Heart right ventricle (tissue), 16 donors: ENCODE measurements at regions not wholly inside any gene's neighbourhood (a gene's known extent, or its start where the extent isn't known, plus 50 kb on each side); places are given as distances from the start of the nearest gene placed in this dataset.

Source experiments
- ATAC-seq, 8 donors: fragments of 200-7000 bp; cut with Tn5 transposase; one replicate each; pipeline ENCODE4 v1.9.1; 2020; ENCODE audit warnings: mild to moderate bottlenecking in 8 of 8, moderate library complexity in 8 of 8, moderate number of reproducible peaks in 1 of 8
- DNase-seq, 2 donors: peaks; one replicate each; pipeline ENCODE4 v3.0.0-alpha.2; 2020
- H3K27ac ChIP-seq, 10 donors: fragments of 200-600 bp; sonication (generic) in 2 of 10; one replicate each; pipeline versions ENCODE4 v1.5.0 to v1.8.0; 2020 to 2022; ENCODE audit warnings: mild to moderate bottlenecking in 3 of 10
- H3K27me3 ChIP-seq, 7 donors: fragments of 200-600 bp; one replicate each; pipeline ENCODE4 v1.8.0; 2021 to 2022; ENCODE audit warnings: mild to moderate bottlenecking in 2 of 7
- H3K36me3 ChIP-seq, 9 donors: fragments of 200-600 bp; sonication (generic) in 1 of 9; one replicate each; pipeline versions ENCODE4 v1.5.0 to v1.8.0; 2020 to 2022; ENCODE audit warnings: mild to moderate bottlenecking in 2 of 9
- H3K4me1 ChIP-seq, 9 donors: fragments of 200-600 bp; sonication (generic) in 1 of 9; one replicate each; pipeline versions ENCODE4 v1.5.0 to v1.8.0; 2020 to 2022; ENCODE audit warnings: mild to moderate bottlenecking in 4 of 9
- H3K4me3 ChIP-seq, 10 donors: fragments of 200-600 bp; sonication (generic) in 2 of 10; one replicate each; pipeline versions ENCODE4 v1.5.0 to v1.8.0; 2020 to 2022; ENCODE audit warnings: mild to moderate bottlenecking in 7 of 10, moderate library complexity in 2 of 10
- H3K9me3 ChIP-seq, 11 donors: fragments of 200-600 bp in 10 of 11; sonication (generic) in 2 of 11; one replicate each; pipeline versions ENCODE4 v1.5.0 to v1.8.0; 2013 to 2022; ENCODE audit warnings: mild to moderate bottlenecking in 2 of 11, control low read depth in 1 of 11, moderate library complexity in 1 of 11
- WGBS, 2 donors: extraction: QIAGEN DNeasy Blood & Tissue Kit; methylation state at CpG; one replicate each; pipeline ENCODE4 v1.1.7; 2013; ENCODE audit warnings: inconsistent platforms in 1 of 2; 5-methylcytosine and 5-hydroxymethylcytosine counted together
- intact Hi-C, 10 donors: fragments of 100-400 bp; cut with DNase I; formaldehyde crosslinking; loops; one replicate each; pipeline versions ENCODE4 v1.11.1 to v1.14.2; 2022
- TF ChIP-seq, protein P1 (sequence below), 9 donors: fragments of 200-600 bp; sonication (generic) in 2 of 9; IDR thresholded peaks; one replicate each; pipeline versions ENCODE4 v1.5.0 to v1.8.0; 2021 to 2022; ENCODE audit warnings: antibody characterized with exemption in 9 of 9, mild to moderate bottlenecking in 5 of 9, moderate library complexity in 1 of 9
- donor health status: Arrhythmogenic right ventricular cardiomyopathy.
- donor health status: ischemic (EF 13 %, LVEDD 7.1; RV severe dilation, severe dysfunction).
- donor health status: healthy with polysubstance abuse.
- donor health status: DM: no; HTN: yes; CAD: no.
- donor health status: DM: no; HTN: no; CAD: no.
- donor health status: ischemic (EF 25% LVEDD 6.9; RV normal size, moderate dysfunction).
- donor health status: ischemic (EF 25% LVEDD 5.7; RV mildly dilated, moderate dysfunction).
- donor health status: healthy.
- donor health status: DM: yes; HTN: yes; CAD: no.
- donor health status: Ischemic cardiomyopathy.
- donor health status: ischemic (EF 35%, LVEDD 5.7; RV mildly dilated, moderate dysfunction).
- donor health status: nonischemic (EF 11% LVEDD 7.7; RV severe dilation, severe dysfunction).
- donor health status: DM: yes; HTN: yes; CAD: no.
- donor health status: PGD.
- donor health status: ischemic (EF 29% LVEDD 5.4; RV normal size, mild dysfunction).
- donor health status: nonischemic (EF 23%, LVEDD 6.1; RV moderate dilation, normal function).

- WGBS, 2 donors, result 64 to 65% methylated on average over 4 of the region's 4 CpGs
- no peaks in the 10 kb centered on the region for H3K36me3 ChIP-seq
- TF ChIP-seq, protein P1, sequence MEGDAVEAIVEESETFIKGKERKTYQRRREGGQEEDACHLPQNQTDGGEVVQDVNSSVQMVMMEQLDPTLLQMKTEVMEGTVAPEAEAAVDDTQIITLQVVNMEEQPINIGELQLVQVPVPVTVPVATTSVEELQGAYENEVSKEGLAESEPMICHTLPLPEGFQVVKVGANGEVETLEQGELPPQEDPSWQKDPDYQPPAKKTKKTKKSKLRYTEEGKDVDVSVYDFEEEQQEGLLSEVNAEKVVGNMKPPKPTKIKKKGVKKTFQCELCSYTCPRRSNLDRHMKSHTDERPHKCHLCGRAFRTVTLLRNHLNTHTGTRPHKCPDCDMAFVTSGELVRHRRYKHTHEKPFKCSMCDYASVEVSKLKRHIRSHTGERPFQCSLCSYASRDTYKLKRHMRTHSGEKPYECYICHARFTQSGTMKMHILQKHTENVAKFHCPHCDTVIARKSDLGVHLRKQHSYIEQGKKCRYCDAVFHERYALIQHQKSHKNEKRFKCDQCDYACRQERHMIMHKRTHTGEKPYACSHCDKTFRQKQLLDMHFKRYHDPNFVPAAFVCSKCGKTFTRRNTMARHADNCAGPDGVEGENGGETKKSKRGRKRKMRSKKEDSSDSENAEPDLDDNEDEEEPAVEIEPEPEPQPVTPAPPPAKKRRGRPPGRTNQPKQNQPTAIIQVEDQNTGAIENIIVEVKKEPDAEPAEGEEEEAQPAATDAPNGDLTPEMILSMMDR (IDR thresholded peaks at IDR 0.05), result no peak
- H3K4me1 ChIP-seq, result no peaks in the 10 kb centered on the region
- H3K4me3 ChIP-seq, result no peak overlapping the region
- ATAC-seq, result no peak
- no peak overlapping the region for H3K27ac ChIP-seq
- no peaks in the 10 kb centered on the region for H3K27me3 ChIP-seq
- no peak for DNase-seq
- intact Hi-C loops, result no loop called here
- H3K9me3 ChIP-seq, result peaks cover 0 to 13% (median 0%) of the 10 kb centered on the region in 11 donors
These were observed 737.2 kb downstream of the CDH11 start for GRCh38 chr16:64384636-64385035.

DNA sequence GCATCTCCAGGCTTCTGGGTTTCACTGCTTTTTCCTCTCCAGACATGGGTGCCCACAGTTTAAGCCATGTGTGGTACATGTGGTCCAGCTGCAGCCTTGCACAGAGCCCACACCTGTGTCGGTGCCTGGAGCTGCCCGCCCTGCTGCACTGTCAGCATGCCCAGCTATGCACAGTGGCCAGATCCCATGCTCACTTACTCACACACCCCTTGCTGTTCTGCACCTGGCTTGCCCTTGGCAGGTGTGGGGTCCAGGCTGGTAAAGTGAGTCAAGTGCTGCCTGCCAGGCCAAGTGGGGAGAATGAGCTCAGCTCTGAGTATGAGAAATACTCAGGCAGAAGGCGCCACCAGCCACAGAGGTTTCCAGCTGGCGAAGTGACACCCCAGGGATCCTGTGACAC is 739.9 kb downstream of the CDH11 start:
- WGBS, 2 donors, result 91 to 95% methylated on average over 4 of the region's 4 CpGs
- TF ChIP-seq, protein P1 (IDR thresholded peaks at IDR 0.05), result no peak
- Histone ChIP-seq H3K27me3 (no peaks in the 10 kb centered on the region), H3K4me1 (no peaks in the 10 kb centered on the region), H3K4me3 (no peak overlapping the region), H3K9me3 (peaks cover 0 to 13% (median 0%) of the 10 kb centered on the region in 11 donors), H3K36me3 (no peaks in the 10 kb centered on the region), H3K27ac (no peak overlapping the region)
- intact Hi-C loops, result no loop called here
- ATAC-seq (no peak), DNase-seq (no peak)

DNA sequence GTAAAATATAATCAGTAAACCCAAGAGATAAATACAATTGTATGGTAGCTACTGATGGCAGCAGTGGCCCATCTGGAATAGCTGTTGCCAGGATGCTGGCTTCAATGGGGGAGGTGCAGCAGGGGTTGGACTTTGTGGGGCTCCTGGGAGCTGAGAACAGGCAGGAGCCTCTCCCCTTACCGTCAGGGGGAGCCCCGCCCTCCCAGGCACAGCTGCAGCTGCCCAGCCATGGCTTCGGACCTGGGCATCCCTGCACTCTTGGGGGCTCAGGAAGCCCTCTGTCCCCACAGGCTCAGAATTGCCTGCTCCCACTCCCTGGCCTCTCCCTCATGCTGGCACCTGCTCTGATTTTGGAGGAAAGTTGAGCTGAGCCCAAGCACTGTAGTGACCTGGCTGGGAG is 741.1 kb downstream of the CDH11 start:
- H3K9me3 ChIP-seq, result peaks cover 0 to 16% (median 0%) of the 10 kb centered on the region in 11 donors
- no peak for DNase-seq
- no peak overlapping the region for H3K27ac ChIP-seq
- no peaks in the 10 kb centered on the region for H3K4me1 ChIP-seq
- H3K36me3 ChIP-seq, result no peaks in the 10 kb centered on the region
- intact Hi-C loops, result no loop called here
- WGBS, 2 donors, result 69 to 82% methylated on average over 3 of the region's 3 CpGs
- ATAC-seq, result no peak
- TF ChIP-seq, protein P1 (IDR thresholded peaks at IDR 0.05), result no peak
- H3K4me3 ChIP-seq, result no peak overlapping the region
- no peaks in the 10 kb centered on the region for H3K27me3 ChIP-seq

DNA sequence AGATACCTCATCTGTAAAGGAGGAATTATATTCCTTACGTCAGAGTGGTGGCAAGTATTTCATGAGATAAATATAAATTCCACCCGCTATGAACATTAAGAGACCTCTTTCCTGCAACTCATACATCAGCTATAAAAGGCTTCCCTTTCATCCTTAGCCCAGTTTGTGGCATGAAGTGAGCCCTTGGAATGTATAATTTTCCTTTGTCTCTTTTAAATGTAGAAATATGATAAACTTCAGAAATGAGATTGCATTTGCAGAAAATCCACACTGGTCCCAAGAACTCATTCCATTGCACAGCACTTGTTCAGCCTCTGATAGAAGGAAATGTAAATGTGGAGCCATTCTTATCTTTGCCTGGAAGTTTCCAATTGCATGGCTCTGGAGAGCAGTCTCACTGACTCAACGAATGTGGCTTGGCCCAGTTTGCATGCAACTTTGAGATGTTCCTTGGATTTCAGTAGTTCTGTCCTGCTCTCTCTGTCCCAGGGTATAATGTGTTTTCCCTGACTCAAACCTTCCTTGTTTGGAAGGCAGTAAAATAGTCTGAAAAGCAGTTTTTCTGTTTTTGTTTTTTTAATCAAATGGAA is 746.4 kb downstream of the CDH11 start:
- TF ChIP-seq, protein P1 (IDR thresholded peaks at IDR 0.05), result no peak
- 70 to 73% methylated on average over 3 of the region's 3 CpGs for WGBS, 2 donors
- peaks cover 0 to 3% (median 0%) of the 10 kb centered on the region in 11 donors for H3K9me3 ChIP-seq
- no peaks in the 10 kb centered on the region for H3K36me3 ChIP-seq
- H3K4me3 ChIP-seq, result no peak overlapping the region
- H3K4me1 ChIP-seq, result peaks cover 0 to 2% (median 0%) of the 10 kb centered on the region in 9 donors
- H3K27ac ChIP-seq, result no peak overlapping the region
- intact Hi-C loops, result no loop called here
- DNase-seq (no peak), ATAC-seq (peak in 1 of 8 donors; percentile 42)
- no peaks in the 10 kb centered on the region for H3K27me3 ChIP-seq
